HG02759 (cell line): ENCODE measurements at regions not wholly inside any gene's neighbourhood (a gene's known extent, or its start where the extent isn't known, plus 50 kb on each side); places are given as distances from the start of the nearest gene placed in this dataset.
"Not testable (repeated sequence)": the region's sequence is repeated elsewhere in the genome, so short reads cannot be mapped to it uniquely, and the experiment has no call there.

ENCODE experiments used
- ATAC-seq: cut with Tn5 transposase; IDR thresholded peaks from one replicate; pipeline ENCODE4 v1.9.1; 2021; ENCODE audit warnings: mild to moderate bottlenecking, moderate library complexity; ENCODE audit not compliant: unreplicated experiment

DNA sequence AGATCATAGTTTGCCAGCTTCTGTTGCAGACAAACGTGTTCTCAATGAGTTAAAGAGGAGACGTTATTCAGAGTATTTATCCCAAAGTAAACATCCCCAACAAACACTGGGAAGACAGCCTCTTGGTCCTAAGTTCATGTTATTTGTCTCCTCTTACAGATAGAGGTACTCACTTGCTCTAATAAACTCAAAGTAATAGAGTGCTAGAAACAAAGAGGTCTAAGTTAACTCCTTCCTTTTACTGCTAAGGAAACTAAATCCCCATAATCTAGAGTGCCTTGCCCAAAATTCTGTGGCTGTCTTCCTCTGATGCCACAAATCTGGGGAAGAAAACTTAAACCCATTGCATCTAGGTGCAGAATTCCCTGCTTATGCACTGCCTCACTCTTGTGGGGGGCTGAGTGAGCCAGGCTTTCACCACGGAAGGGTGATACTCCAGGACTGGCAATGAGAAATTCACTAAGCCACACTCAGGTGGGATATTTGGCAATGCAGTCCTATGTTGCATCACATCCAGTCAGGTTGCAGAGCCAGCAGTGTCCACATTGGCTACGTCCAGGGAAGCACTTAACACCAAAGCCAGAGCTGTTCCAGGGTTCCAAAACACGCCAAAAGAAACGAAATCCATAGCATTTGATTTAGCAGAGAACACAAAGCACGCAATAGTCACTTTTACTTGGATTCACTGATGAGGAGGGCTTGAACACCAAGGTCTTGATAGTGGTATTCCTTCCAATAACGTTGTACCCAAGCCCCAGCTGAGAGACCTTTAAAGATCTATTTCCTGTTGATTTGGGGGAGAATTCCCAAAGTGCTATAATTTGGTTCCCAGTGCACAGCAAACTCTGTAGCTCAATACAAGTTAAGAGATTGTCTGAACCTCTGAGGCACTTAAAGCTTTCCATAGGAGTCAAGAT lies 81.0 kb upstream of the FOXQ1 start:
- ATAC-seq = no peak

DNA sequence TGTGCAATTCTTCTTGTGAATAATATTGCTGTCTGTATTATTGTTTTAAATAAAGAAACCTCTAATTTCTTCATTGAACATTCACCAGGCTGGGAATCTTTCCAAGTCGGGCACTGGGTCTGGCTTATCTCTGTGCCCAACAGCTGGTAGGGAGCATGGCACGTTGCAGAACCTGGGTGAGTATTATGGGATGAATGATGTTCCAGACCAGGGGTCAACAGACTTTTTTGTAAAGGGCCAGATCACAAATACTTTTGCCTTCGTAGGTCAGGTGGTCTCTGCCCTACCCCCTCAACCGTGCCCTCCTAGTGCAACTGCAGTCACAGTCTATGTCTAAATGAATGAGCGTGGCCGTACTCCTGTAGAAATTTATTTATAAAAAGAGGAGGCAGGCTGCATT lies 81.6 kb upstream of the FOXQ1 start:
- ATAC-seq = no peak

DNA sequence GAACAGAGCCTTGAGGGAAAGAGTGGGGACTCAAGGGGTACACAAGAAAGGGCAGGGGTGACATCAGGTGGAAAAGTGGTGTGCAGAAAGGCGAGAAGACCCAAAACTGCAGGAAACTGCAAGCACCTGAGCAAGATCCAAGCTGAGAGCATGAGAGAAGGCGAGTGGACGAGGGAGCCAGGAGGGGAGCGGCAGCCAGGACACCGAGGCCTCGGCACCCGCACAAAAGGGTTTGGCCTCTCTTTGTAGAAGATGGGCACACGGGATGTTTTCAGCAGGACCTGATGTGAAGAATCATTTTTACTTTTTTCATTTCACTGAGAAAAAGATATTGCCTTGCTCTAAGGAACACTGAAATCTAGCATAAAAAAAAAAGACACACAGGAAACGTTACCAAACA lies 82.1 kb upstream of the FOXQ1 start:
- ATAC-seq = no peak

GRCh38 chr6:1229301-1229700 lies 82.6 kb upstream of the FOXQ1 start:
- ATAC-seq = no peak

- ATAC-seq = no peak
Measured at GRCh38 chr6:1228754-1229191, 83.1 kb upstream of the FOXQ1 start.

GRCh38 chr6:1227935-1228753 lies 83.8 kb upstream of the FOXQ1 start:
- ATAC-seq = no peak

DNA sequence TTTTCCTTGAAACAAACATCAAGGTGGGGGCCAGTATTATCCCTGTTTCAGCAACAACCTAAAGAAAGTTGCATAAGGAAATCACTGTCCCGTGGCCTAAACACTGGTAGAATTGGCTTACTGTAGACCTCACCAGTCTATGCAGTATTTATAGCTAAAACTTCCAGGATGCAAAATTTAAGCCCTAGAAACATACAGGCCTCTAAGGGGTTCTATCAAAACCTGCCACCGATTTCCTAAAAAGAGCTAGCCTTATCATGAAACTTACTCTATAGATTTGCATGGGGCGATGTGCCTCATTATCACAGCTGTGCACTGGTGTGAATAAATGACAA lies 84.3 kb upstream of the FOXQ1 start:
- no peak for ATAC-seq

DNA sequence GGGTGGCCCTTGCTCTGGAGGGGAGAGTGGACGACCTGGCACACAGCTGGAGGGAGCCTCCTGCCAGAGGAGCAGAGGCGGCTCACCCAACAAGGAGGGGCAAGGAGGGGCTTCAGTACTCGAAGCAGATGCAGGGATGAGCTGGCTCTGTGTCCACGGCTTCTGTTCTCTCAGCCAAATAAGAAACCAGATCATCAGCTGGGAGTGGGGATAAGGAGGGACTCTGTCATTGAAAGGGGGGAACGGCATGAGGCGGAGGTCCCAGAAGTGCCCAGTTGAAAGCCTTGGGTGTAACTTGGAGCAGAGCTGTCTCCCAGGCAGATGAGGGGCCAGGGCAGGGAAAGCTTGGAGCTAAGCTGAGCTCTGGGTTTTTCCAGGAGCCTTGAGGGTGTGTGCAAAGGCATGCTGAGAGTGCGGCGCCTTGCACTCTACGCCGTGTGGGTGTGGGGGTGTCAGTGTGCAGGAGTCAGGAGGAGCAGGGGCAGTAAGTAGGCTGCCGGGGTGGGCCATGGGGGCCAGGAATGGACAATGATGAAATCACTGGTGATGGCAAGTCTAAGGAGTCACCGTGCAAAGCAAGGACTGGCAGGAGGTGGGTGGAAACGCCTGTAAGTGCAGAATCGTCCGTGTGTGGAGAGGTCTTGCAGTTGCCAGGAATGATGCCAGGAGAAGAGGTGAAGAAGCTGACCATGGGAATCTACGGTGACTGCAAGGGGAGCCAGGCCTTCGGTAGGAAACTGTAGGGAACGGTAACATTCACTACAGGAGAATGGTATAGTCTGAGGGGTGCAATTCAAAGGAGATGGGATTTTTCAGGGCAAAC lies 85.4 kb upstream of the FOXQ1 start:
- no peak for ATAC-seq

DNA sequence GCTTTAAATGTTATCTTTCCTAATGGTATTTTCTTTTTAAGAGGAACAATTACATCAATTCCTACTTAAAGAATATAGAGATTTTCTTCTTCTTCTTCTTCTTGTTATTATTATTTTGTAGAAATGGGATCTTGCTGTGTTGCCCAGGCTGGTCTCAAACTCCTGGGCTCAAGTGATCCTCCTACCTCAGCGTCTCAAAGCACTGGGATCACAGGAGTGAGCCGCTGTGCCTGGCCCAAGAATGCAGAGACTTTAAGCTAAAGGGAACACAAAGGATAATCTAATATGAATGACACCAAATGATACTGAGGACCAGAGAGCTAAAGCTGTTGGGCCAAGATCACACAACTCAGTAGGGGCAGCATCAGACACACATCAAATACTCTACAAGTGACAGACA lies 87.4 kb upstream of the FOXQ1 start:
- ATAC-seq = no peak

GRCh38 chr6:1222728-1223595 lies 88.9 kb upstream of the FOXQ1 start:
- ATAC-seq = no peak

DNA sequence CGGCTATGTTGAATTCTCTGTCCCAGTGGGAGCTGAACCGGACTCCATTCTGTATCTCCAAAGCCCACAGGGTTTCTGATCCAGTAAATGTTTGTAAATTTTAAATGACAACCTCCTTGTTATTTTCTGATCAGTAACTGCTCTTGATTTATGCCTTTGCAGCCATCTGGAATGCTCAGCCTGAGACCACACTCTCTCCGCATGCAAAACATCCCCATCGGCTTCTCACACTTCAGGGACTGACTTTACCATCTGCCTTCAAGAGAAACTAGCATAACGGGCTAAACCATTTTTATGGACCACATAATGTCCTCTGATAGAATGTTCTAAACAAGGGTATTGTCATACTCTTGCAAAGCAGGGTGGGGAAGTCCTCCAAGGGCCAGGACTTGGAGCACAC lies 94.5 kb upstream of the FOXQ1 start:
- no peak for ATAC-seq

- no peak for ATAC-seq
Measured at GRCh38 chr6:1216488-1216974, 95.4 kb upstream of the FOXQ1 start.

DNA sequence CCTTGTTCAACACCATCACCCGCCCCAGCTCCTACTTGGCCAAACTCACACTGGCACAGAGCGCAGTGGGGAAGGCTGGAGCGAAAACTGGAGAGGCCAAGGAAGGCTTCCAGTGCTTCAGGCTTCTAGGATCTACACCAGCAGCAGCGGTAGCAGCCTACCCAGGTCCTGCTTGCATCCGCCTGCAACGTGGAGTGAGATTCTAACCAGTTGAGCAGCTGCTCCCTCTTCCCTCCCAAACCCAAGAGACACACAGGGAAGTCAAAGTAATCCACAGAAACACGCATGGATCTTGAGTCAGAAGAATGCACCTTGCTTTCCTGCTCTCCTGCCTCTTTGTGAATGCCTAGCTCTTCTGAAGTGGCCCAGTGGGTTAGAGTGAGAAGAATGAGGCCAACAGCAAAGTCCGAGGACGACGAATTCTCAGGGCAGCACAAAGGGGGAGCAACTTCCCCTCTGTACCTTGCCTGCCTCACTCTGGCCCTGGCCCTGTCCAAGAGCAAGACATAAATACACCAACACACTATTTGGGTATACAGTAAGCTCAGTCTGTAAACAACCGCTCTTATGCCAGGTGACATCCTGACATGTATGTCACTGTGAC lies 95.9 kb upstream of the FOXQ1 start:
- ATAC-seq = no peak

DNA sequence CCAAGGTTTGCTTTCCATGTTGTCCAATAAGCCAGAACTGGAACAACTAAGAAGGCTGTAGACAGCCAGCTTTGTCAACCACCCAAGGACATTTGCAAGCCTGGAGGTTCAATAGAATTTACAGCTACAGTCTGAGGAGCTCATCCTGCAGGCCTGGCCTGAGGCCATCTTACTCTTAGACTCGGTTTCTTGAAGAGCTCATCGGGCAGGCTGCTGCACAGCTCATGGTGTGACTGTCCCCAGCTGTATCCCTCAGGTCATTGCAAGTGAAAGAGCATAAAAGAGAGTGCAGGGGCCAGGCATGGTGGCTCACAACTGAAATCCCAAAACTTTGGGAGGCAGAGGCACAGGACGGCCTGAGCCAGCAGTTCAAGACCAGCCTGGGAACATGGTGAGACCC lies 96.9 kb upstream of the FOXQ1 start:
- ATAC-seq = no peak

GRCh38 chr6:1212919-1213318 lies 99.0 kb upstream of the FOXQ1 start:
- no peak for ATAC-seq

DNA sequence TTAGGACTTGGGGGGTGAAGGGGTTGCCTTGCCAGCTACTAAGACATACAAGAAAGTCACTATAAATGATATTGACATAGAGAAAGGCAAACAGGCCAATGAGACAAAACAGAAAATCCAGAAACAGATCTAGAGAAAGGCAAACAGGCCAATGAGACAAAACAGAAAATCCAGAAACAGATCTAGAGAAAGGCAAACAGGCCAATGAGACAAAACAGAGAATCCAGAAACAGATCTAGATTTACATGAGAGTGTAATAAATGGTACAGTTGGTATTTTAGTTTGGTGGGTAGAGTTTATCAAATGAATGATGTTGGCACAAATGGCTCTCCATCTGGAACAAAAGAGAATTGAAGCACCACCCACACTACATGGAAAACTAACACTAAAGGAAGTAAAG lies 99.8 kb upstream of the FOXQ1 start:
- ATAC-seq = not testable (repeated sequence)

GRCh38 chr6:1210631-1211030 lies 101.3 kb upstream of the FOXQ1 start:
- ATAC-seq = not testable (repeated sequence)

DNA sequence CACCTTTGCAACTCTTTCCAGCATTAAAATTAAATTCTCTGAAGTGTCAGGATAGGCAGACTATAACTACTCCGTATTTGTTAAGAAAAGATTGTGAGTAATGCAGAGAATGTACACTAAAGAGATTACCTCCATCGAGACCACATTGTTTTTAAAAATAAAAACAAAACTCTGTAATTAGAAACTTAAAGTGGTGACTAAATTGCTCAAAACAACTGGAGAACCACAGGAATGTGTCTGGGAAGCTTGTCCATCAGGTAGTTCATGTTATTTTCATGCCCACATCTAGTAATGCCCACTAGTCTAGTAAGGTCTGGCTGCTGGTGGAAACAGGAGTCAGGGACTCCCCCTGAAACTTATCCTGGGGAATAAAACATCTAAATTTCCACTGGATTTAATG lies 103.0 kb upstream of the FOXQ1 start:
- ATAC-seq = no peak

DNA sequence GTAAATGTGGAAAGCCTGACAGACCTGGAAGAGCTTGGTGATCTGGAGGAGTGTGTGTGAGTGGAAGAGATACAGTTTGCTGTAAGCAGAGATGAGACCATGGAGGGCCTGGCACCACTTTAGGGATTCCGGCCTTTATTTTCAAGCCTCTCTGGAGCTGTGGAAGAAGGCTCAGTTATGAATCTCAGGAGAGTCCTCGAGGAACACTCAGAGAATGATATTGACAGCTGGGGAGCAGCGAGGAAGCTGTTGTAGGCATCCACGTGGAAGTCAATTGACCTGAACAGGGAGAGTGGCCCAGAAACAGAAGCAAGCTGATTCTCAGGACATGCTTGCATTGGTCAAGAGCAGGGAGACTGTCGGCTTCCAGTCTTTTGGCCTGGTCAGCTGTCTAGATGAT lies 108.4 kb upstream of the FOXQ1 start:
- no peak for ATAC-seq

DNA sequence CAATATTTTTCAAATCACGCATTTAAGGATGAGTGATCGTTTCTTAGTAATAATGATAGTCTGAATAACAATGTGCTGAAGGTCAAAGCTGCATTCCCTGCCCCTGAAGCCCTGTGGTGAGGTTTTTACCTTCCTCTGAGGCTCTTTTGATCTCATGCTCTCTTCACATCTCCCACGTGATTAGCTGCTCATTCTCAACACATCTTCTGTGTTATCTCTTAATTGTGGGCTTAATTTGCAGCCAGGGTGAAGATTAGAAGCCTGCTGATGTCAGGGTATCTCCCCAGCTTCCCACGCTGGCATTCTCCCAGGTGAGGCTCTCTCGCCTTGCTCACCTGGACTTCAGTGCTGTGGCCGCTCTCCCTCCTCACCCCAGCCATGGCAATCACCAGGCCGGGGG lies 109.7 kb upstream of the FOXQ1 start:
- ATAC-seq = no peak
